Activated CD4-positive, alpha-beta T cell treated with anti-CD3 and anti-CD28 coated beads, Interleukin-2, amount 50 U/mL, for 24 hours (primary cell): ENCODE measurements at regions not wholly inside any gene's neighbourhood (a gene's known extent, or its start where the extent isn't known, plus 50 kb on each side); places are given as distances from the start of the nearest gene placed in this dataset.
"Not testable (repeated sequence)": the region's sequence is repeated elsewhere in the genome, so short reads cannot be mapped to it uniquely, and the experiment has no call there.

Experiments
- DNase-seq, 2 donors: peaks; one replicate each; pipeline ENCODE4 v3.0.0-alpha.2; 2020; ENCODE audit warnings: low read depth in 1 of 2, low spot score in 1 of 2

DNA sequence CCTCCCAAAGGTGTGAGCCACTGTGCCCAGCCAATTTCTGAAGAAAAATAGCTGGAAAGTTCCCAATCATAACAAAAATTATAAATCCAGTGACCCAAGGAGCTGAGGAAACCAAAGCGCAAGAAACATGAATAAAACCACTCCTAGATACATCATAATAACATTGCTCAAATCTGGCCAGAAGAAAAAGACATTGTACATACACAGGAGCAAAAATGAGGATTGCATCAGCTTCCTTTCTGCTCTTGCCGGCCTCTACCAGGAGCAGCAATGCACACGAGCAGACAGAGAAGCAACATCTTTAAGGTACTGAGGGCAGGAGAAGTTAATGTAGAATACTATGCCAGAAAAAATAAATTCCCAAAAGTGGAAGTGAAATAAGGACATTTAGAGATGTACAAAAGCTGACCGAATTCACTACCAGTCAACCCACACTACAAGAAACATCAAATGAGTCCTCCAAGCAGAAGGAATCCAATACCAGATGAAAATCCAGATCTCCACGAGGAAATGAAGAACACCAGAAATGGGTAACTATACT, 127.0 kb upstream of the NBPF11 start:
- DNase-seq: not testable (repeated sequence)

DNA sequence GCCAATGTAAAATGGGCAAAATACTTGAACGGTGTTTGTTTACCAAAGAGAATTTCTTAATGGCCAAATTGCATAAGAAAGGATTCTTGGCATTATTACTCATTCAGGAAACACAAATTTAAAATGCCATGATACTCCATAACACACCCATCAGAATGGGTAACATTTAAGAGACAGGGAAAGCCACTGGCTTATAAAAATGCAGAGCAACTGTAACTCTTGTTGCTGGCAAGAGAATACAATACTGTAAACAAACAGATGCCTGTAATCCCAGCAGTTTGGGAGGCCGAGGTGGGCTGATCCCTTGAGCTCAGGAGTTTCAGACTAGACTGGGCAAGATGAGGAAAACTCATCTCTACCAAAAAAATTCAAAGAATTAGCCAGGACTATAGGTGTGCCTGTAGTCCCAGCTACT, 125.8 kb upstream of the NBPF11 start:
- DNase-seq: not testable (repeated sequence)

DNA sequence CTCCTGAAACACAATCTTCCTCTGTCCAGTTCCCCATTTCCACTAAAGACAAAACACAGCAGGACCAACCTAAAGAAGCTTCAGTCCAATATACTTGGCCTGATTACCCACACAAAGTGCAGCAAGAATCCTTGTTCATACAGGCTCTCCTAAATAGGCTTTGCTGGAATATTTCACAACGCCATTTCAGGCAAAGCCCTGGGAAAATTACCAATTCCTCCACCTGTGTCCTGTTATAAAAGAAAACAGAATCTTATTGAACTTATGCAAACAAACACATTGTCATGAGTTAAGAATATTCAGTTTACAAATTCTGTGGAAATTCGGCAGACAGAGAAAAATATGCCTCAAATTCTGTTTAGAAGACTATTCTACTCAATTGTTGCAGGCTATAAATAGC, 115.0 kb upstream of the NBPF11 start:
- DNase-seq: not testable (repeated sequence)

DNA sequence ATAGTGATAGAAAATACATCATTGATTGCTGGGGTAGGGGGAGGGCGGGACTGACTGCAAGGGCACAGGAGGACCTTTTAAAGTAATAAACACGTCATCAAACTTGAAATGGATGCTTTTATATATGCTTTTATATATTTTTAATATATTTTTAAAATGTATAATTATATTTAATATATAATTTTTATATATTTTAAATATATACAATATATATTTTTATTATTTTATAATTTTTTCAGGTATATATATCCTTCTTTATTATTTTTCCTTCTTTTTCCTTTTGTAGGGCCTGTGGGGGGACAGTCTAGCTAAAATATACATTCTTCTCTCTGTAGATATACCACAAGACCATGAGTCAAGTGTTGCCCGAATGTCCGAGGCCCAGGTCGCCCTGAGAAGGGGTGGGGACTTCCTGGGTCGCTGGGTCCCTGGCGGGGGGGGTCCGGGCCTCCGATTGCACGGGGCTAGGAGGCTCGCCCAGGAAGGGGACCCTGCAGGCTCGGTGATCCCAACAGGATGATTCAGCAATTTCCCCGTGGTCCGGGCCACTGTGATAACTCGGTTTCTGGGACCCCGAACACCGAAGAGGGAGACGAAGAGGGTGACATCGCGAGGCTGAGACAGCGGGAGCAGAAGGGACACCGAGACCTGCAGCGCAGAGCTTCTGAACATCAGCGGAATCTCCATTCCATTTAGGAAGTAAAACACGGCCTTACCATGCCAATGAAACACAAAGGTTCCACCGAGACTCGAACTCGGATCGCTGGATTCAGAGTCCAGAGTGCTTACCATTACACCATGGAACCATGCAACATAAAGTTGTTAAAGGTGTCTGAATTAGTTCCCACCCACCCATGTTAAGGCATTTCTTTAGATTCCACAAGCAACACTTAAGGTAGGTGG, 112.5 kb upstream of the NBPF11 start:
- no peak for DNase-seq

- DNase-seq: no peak
These were observed 111.8 kb upstream of the NBPF11 start for GRCh38 chr1:148263906-148264255.

DNA sequence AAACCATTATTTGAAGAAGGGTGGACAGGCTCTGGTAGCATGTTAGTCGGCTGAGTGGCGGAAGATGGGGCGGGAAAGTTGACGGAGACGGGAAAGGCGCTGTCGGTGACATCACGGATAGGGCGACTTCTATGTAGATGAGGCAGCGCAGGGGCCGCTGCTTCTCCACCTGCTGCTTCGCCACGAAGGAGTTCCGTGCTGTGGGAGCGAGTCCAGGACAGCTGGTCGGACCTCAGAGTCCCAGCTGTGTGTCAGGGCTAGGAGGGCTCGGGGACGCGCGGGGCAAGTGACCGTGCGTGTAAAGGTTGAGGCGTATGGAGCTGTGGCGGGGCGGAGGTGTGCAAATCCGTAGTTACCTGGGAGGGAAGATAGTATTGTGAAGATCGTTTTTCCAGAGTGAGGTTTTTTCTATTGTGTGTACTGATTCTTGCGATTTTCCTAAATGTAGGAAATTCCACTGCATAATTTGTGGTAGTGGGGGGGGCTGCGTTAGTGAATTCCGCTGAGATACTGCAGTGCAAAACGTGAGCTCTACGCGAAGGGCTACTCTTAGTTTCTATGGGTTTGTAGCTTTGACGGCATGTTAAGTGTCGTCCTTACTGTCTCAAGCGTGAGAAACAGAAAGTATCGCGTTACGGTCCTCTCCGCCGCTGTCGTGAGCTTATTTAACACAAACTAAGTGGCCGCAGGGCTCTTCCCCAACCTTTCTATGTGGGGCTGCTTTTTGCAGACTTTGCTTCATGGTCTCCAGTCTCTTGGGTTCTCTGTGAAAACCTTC, 111.2 kb upstream of the NBPF11 start:
- peak; percentile 46 to 66 for DNase-seq

DNA sequence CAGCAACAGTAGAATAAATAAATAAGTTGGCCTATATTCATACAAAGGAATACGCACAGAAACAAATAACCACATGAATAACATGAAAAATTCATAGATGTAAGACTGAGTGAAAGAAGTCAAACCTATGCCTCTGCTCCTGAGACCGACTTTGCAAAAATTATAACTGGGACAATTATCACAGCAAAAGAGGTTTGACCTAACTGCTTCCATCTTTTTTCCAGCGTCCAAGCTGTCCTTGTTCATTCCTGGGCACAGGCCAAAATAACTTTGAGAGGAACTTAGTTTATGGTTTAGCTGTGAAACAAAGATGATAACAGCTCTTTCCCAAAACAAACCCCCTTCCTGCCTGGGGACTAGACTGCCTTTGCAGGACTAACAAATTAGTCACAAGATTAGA, 109.6 kb upstream of the NBPF11 start:
- DNase-seq: not testable (repeated sequence)

DNA sequence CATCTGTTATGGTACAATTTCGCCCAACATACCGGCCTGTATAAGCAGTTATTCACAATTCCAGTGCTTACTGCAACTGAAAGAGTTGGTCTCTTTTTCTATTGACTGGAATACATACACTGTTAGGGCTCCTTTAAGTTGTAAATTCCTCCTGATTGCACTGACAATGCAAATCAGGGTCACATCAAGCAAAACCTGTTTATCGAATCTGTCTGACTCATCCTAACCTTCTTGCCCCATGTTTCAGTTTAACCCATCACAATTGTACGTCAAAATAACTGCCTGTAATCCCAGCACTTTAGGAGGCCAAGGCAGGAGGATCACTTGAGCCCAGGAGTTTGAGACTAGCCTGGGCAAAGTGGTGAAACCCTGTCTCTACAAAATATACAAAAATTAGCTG, 105.8 kb upstream of the NBPF11 start:
- not testable (repeated sequence) for DNase-seq

DNA sequence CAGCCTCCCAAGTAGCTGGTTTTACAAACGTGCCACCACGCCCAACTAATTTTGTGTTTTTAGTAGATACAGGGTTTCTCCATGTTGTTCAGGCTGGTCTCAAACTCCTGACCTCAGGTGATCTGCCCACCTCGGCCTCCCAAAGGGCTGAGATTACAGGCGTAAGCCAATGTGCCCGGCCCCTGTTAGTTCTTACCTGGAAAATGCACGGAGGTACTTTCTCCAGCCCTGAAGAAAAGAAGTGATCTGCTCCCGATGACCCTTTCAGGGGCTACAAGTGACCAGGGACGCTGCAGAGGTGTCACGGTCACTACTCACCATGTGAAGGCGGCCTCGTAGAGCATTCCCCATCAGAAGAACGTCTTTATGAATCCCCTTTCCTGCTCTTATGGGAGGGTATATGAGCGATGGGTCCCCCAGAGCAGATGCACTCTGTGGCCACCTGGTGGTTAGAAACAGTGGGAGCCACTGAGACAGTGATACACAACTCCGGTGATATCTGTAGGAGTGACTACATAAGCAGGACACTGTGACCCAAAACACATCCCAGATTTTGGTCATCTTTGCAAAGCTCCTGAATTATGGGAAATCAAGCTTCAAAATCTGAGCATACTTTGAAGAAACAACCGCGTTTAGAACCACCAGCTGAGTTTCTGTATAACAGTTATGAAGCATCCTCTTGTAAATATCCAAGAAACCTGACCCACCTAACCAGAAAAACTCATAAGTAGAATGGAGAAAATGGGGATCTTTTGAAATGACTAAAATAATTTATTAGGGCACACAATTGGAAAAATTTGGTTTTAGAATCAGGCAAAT, 102.7 kb upstream of the NBPF11 start:
- peak in 1 of 2 donors; percentile 19 for DNase-seq

DNA sequence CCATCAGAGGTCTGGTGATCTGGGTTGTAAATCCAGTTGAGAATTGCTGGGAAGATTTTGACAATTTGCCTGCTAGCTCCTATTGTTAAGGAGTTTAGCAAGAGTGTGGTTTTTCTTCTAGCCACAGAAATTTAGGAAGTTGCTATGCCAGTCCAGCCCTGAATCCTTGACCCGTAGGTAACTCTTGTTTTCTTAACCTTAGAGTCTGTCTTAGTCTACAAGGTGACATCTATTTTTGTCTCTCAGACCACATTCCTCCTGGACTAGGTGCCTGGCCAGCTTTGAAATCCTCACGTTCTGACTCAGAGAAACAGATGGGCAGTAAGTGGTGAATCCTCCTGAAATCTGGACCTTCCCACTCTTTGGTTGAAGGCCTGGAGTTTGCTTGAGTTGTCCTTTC, 101.7 kb upstream of the NBPF11 start:
- DNase-seq: not testable (repeated sequence)

DNA sequence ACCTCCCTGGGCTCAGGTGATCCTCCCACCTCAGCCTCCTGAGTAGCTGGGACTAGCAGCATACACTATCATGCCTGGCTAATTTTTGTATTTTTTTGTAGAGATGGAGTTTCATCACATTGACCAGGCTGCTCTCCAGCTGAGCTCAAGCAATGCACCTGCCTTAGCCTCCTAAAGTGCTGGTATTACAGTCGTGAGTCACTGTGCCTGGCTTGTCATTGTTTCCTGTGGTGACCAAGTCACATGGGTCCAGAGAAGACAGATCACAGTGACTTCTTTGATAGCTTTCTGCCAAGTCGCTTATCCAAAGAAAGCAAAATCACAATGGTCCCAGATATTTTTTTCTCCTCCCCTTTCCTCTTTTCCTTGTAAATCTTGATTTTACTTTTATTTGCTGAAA, 96.7 kb upstream of the NBPF11 start:
- DNase-seq: not testable (repeated sequence)

GRCh38 chr1:148246258-148246861, 94.3 kb upstream of the NBPF11 start:
- DNase-seq: not testable (repeated sequence)

DNA sequence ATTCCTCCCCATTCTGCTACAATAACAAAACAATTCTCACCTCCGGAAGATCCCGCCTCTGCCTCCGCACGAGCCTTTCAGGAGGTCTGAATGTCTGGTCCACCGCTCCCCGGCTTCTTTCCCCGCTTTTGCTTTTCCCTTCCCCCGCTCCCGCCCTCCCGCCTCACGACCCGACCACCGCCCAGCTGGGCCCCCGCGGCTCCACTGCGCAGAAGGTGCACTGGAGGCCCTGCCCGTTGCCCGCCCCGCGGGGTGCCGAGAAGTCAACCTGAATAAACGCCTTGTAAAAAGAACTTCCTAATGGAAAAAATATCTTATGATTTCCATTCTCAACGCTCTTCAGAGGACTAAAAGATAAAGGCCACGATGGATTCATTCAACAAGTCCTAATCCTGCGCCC, 93.8 kb upstream of the NBPF11 start:
- DNase-seq: not testable (repeated sequence)

DNA sequence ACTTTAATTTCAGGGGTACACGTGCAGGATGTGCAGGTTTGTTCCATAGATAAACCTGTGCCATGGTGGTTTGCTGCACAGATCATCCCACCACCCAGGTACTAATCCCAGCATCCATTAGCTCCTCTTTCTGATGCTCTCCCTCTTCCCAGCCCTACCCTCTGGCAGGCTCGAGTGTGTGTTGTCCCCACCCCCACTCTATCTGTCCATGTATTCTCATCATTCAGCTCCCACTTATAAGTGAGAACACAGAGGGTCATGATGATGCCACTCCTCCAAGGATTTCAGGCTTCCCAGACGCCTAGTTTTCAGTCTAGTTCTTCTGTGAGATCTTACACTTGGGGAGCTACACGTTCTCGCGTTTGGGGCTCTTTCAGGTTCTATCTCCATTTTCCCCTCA, 93.4 kb upstream of the NBPF11 start:
- not testable (repeated sequence) for DNase-seq

- not testable (repeated sequence) for DNase-seq
These were observed 81.2 kb upstream of the NBPF11 start for GRCh38 chr1:148233250-148233649.

DNA sequence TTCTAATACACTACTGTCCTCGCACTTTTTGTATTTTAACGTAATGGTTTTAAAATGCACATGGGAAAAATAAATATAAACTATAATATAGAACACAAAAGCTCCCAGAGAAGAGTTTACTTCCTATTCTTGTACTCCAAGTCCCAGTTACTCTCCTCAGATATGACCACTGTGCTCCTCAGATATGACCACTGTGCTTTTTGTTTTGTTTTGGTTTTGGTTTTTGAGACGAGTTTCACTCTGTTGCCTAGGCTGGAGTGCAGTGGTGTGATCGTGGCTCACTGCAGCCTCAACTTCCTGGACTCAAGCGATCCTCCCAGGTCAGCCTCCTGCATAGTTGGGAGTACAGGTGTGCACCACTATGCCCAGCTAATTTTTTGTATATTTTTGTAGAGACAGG, 76.8 kb upstream of the NBPF11 start:
- DNase-seq: not testable (repeated sequence)

DNA sequence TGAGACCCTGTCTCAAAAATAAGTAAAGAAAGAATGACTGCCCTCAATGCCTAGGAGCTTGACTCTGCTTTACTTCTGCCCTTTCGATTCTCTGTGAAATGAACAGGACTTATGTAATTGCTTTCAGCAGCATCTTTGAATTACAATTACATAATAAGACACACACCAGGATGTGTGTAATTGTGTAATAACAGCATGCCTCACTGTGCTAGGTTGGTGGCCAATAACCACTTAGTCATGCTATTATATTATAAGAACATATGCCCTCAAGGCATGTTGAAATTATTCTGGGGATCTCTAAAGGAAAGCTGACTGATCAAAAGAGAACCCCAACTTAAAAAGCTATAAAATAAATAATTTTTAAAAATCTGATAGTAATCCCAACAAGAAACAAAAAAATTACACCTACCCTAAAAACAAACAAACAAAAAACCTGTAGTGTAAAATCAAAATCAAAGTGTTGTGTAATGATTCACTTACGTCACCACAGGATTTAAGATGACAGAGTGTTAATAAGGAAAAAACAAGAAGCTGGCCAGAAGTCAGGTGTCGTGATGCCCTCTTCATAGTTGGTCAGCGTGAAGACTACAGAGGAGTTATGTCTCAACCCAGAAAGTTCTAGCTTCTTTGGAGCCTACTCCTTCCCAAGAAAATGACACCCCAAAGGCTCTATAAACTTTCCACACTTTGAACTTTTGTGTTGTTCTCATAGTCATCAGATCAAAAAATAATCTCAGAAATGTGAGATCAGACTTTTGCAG, 70.5 kb upstream of the NBPF11 start:
- not testable (repeated sequence) for DNase-seq

DNA sequence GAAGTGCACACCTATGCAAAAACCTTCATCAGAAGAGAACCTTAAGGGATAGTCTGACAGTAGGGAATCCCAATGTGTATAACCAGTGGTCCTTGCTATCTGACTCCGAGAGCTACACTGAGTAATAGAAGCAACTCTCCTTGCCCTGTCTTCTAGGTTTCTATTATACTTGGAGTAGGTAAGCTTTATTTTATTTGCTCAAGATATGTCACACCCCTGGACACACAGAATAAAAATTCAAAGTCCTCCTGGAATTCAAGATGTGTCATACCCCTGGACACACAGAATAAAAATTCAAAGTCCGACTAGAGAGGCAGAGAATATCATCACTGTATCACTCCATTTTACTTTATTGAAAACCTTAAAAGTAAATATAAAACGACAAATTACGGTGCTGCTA, 69.5 kb upstream of the NBPF11 start:
- not testable (repeated sequence) for DNase-seq

DNA sequence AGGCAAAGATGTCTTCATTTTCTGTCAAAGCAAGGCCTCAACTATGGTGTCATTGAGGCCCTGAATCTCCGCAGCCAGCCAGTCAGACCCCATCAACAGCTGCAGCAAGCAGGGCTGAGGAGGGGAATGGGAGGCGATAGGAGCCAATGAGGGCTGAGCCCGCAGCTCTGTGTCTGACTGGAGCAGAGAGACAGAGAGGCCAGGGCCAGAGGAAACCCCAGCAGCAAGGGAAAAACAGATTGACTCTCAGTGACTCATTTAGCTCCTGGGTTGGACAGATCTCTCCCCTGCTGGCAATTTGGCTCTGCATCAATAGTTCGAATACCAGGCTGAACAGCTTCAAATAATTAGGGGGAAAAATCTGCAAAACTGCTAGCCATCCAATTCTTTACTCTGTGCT, 67.1 kb upstream of the NBPF11 start:
- not testable (repeated sequence) for DNase-seq

DNA sequence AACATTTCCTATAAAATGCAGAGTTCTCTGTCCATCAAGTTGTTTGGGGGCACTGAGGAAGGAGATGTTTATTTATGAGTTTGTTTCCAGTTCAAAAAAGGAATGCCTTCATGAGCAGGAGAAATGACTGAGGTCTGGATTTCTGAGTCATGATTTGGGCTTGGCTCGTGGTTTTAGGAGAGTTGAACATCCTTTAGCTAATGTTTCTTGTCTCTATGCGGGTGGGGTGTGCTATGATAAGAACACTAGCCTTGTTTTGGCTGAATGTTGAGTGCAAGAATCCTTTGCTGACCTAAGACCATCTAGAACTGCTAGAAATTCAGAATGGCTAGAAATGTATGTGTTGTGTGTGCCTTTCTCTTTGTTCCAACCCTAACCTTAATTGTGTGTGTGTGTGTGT, 59.1 kb upstream of the NBPF11 start:
- DNase-seq: not testable (repeated sequence)
